OCI-LY3 (cell line): ENCODE measurements at regions not wholly inside any gene's neighbourhood (a gene's known extent, or its start where the extent isn't known, plus 50 kb on each side); places are given as distances from the start of the nearest gene placed in this dataset.
"Not testable (repeated sequence)": the region's sequence is repeated elsewhere in the genome, so short reads cannot be mapped to it uniquely, and the experiment has no call there.

Source experiments
- CTCF ChIP-seq: fragments of 200-600, 300-600 bp; sonication (generic); IDR thresholded peaks from 2 replicates; pipeline ENCODE4 v1.5.1; 2014; ENCODE audit warnings: antibody characterized with exemption, low read length, low read depth
- EZH2phosphoT487 ChIP-seq: fragments of 200-600 bp; shearing (Covaris generic); IDR thresholded peaks from 2 replicates; pipeline ENCODE4 v1.6.1; 2018; ENCODE audit warnings: antibody characterized with exemption, mixed run types, low read depth

GRCh38 chr5:23420214-23420613, 87.2 kb upstream of the PRDM9 start:
- not testable (repeated sequence) for TF ChIP-seq CTCF, EZH2phosphoT487
